Mesendoderm (in vitro differentiated cells): ENCODE measurements at regions not wholly inside any gene's neighbourhood (a gene's known extent, or its start where the extent isn't known, plus 50 kb on each side); places are given as distances from the start of the nearest gene placed in this dataset.
A peak's percentile ranks its signal among the peaks of the same experiment; 100 is the strongest.

Experiments used
- DNase-seq: peaks from one replicate; pipeline ENCODE4 v3.0.0; 2013
- H2AK5ac ChIP-seq: 2 replicates; pipeline ENCODE4 v1.6.1; 2013; ENCODE audit warnings: low read length, inconsistent platforms
- H2BK120ac ChIP-seq: 2 replicates; pipeline ENCODE4 v1.6.1; 2013; ENCODE audit warnings: low read depth, mild to moderate bottlenecking, low read length, moderate library complexity, mixed read lengths
- H2BK15ac ChIP-seq: replicated peaks from 2 replicates; pipeline ENCODE4 v1.6.1; 2013; ENCODE audit warnings: low read depth, mild to moderate bottlenecking, moderate library complexity
- H2BK5ac ChIP-seq: 2 replicates; pipeline ENCODE4 v1.6.1; 2013; ENCODE audit warnings: low read length, inconsistent platforms
- H3K18ac ChIP-seq: 2 replicates; pipeline ENCODE4 v1.6.1; 2013; ENCODE audit warnings: mild to moderate bottlenecking, low read length, mixed read lengths
- H3K23ac ChIP-seq: one replicate; pipeline ENCODE4 v1.6.1; 2013; ENCODE audit warnings: low read length
- H3K27ac ChIP-seq: 2 replicates; pipeline ENCODE4 v1.5.1; 2013; ENCODE audit warnings: low read depth, mild to moderate bottlenecking, inconsistent platforms, low read length, moderate library complexity
- H3K27me3 ChIP-seq: 2 replicates; pipeline ENCODE4 v1.6.1; 2013; ENCODE audit warnings: low read length, control low read depth, mild to moderate bottlenecking, inconsistent platforms; ENCODE audit not compliant: insufficient read depth, poor library complexity
- H3K36me3 ChIP-seq: 2 replicates; pipeline ENCODE4 v1.6.1; 2013; ENCODE audit warnings: low read length, inconsistent platforms; ENCODE audit not compliant: control insufficient read depth, insufficient read depth
- H3K4ac ChIP-seq: one replicate; pipeline ENCODE4 v1.6.1; 2013; ENCODE audit warnings: low read depth, mild to moderate bottlenecking, low read length, moderate library complexity
- H3K4me1 ChIP-seq: 2 replicates; pipeline ENCODE4 v1.6.1; 2013; ENCODE audit warnings: low read depth, low read length, inconsistent platforms; ENCODE audit not compliant: control insufficient read depth
- H3K4me2 ChIP-seq: 2 replicates; pipeline ENCODE4 v1.6.1; 2013; ENCODE audit warnings: low read length
- H3K4me3 ChIP-seq: 2 replicates; pipeline ENCODE4 v1.5.1; 2013; ENCODE audit warnings: mild to moderate bottlenecking, low read length
- H3K56ac ChIP-seq: one replicate; pipeline ENCODE4 v1.6.1; 2013; ENCODE audit warnings: low read length
- H3K79me1 ChIP-seq: 2 replicates; pipeline ENCODE4 v1.6.1; 2013; ENCODE audit warnings: low read length, inconsistent platforms
- H3K79me2 ChIP-seq: 2 replicates; pipeline ENCODE4 v1.6.1; 2013; ENCODE audit warnings: mild to moderate bottlenecking, low read length; ENCODE audit not compliant: control insufficient read depth, insufficient read depth
- H3K9ac ChIP-seq: 2 replicates; pipeline ENCODE4 v1.6.1; 2013; ENCODE audit warnings: low read length, inconsistent platforms
- H4K5ac ChIP-seq: one replicate; pipeline ENCODE4 v1.6.1; 2013; ENCODE audit warnings: low read length
- H4K8ac ChIP-seq: one replicate; pipeline ENCODE4 v1.6.1; 2013; ENCODE audit warnings: low read depth, mild to moderate bottlenecking, control low read depth, low read length, moderate library complexity
- WGBS: extraction: QIAGEN DNeasy Blood & Tissue Kit; methylation state at CpG from one replicate; pipeline ENCODE4 v1.1.7; 2013; ENCODE audit warnings: low lambda C conversion rate, missing lambda C conversion rate; ENCODE audit not compliant: insufficient coverage; ENCODE audit errors: extremely low coverage; 5-methylcytosine and 5-hydroxymethylcytosine counted together

DNA sequence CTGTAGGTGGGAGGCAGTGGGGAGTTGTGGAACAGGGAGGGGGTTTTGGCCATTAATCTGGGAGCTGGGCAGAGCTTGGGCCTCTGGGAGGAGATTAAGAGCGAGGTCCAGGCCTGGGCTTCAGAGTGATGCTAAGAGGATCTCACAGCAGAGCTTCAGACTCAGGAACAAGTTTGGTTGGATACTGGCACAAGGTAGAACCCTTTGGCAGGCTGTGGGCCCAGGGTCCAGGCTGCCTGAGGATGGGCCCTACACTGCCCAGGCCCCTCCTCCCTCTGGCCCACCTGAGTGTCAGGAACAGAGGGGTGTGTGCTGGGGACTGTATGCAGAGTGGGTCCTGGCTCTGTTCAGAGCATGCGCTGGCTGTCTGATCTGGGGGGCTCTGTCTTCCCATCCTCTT lies 334.9 kb downstream of the CYP26B1 start:
- WGBS: no CpG with 5 or more reads among the region's 2 CpGs
- DNase-seq: no peak

DNA sequence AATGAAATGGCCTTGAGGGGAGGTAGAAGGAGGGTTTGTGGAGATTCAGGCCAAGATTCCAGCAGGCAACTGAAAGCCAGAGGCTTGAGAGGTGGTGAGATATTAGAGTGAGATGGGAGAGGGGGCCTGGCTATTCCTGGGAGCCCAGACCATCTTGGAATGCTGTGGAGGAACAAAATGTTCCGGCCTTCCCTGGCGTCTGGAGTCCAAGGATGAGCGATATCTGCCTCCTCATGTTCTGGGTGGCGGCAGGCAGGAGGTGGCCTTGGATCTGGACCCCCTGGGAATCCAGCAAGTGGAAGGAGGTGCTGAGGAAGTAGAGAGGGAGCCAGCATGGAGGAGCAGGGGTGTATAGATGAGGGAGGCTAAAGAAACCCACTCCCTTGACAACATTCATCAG lies 335.9 kb downstream of the CYP26B1 start:
- no peak overlapping the region for H4K5ac ChIP-seq
- no peak overlapping the region for H2AK5ac ChIP-seq
- H3K4me2 ChIP-seq: no peak overlapping the region
- WGBS: no CpG with 5 or more reads among the region's 4 CpGs
- no peak overlapping the region for H3K18ac ChIP-seq
- DNase-seq: no peak
- no peak overlapping the region for H2BK120ac ChIP-seq
- H3K27ac ChIP-seq: no peak overlapping the region
- no peak overlapping the region for H2BK15ac ChIP-seq
- no peak overlapping the region for H2BK5ac ChIP-seq
- no peak overlapping the region for H3K23ac ChIP-seq
- H3K9ac ChIP-seq: no peak overlapping the region
- H3K79me1 ChIP-seq: no peaks in the 10 kb centered on the region
- no peaks in the 10 kb centered on the region for H3K36me3 ChIP-seq
- H3K4ac ChIP-seq: no peak overlapping the region
- H3K79me2 ChIP-seq: no peaks in the 10 kb centered on the region
- H3K4me3 ChIP-seq: no peak overlapping the region
- no peak overlapping the region for H3K56ac ChIP-seq
- no peak overlapping the region for H4K8ac ChIP-seq
- no peaks in the 10 kb centered on the region for H3K4me1 ChIP-seq
- H3K27me3 ChIP-seq: no peaks in the 10 kb centered on the region

More for the DNA sequence above, 334.9 kb downstream of the CYP26B1 start:
- H3K56ac ChIP-seq: no peak overlapping the region
- no peak overlapping the region for H2AK5ac ChIP-seq
- no peaks in the 10 kb centered on the region for H3K27me3 ChIP-seq
- H3K36me3 ChIP-seq: no peaks in the 10 kb centered on the region
- H4K8ac ChIP-seq: no peak overlapping the region
- H2BK15ac ChIP-seq: no peak overlapping the region
- no peak overlapping the region for H4K5ac ChIP-seq
- H2BK5ac ChIP-seq: no peak overlapping the region
- H3K18ac ChIP-seq: no peak overlapping the region
- H2BK120ac ChIP-seq: no peak overlapping the region
- H3K9ac ChIP-seq: no peak overlapping the region
- H3K27ac ChIP-seq: no peak overlapping the region
- no peak overlapping the region for H3K4me3 ChIP-seq
- no peaks in the 10 kb centered on the region for H3K4me1 ChIP-seq
- no peaks in the 10 kb centered on the region for H3K79me2 ChIP-seq
- H3K79me1 ChIP-seq: no peaks in the 10 kb centered on the region
- H3K4ac ChIP-seq: no peak overlapping the region
- no peak overlapping the region for H3K23ac ChIP-seq
- no peak overlapping the region for H3K4me2 ChIP-seq

DNA sequence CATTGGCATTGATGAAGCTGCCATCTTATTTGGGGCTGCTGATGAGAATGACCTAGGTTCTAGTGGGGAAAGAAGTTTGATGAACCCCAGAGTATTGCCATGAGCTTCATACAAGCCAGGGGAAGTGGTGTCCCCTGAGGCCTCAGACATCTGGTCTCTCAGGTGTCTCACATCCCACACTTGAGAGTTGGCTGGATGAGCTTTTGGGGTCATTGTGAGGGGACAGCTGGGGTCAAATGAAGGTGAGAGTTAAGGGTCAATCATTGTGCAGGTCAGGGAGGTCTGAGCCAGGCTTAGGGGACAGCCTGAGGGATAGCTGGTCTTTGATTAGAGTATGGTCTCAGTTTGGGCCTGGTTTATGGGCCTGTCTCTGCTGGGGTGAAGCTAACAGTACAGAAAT lies 336.5 kb downstream of the CYP26B1 start:
- Histone ChIP-seq H3K36me3 (no peaks in the 10 kb centered on the region), H3K4me3 (no peak overlapping the region), H4K8ac (no peak overlapping the region), H3K27me3 (no peaks in the 10 kb centered on the region), H3K4me2 (no peak overlapping the region), H2BK5ac (no peak overlapping the region), H3K79me2 (no peaks in the 10 kb centered on the region), H4K5ac (no peak overlapping the region), H3K56ac (no peak overlapping the region), H2AK5ac (no peak overlapping the region), H3K4me1 (no peaks in the 10 kb centered on the region), H3K23ac (no peak overlapping the region), H3K18ac (no peak overlapping the region), H2BK15ac (no peak overlapping the region), H3K27ac (no peak overlapping the region), H2BK120ac (no peak overlapping the region), H3K79me1 (no peaks in the 10 kb centered on the region), H3K4ac (no peak overlapping the region), H3K9ac (no peak overlapping the region)
- DNase-seq: no peak

DNA sequence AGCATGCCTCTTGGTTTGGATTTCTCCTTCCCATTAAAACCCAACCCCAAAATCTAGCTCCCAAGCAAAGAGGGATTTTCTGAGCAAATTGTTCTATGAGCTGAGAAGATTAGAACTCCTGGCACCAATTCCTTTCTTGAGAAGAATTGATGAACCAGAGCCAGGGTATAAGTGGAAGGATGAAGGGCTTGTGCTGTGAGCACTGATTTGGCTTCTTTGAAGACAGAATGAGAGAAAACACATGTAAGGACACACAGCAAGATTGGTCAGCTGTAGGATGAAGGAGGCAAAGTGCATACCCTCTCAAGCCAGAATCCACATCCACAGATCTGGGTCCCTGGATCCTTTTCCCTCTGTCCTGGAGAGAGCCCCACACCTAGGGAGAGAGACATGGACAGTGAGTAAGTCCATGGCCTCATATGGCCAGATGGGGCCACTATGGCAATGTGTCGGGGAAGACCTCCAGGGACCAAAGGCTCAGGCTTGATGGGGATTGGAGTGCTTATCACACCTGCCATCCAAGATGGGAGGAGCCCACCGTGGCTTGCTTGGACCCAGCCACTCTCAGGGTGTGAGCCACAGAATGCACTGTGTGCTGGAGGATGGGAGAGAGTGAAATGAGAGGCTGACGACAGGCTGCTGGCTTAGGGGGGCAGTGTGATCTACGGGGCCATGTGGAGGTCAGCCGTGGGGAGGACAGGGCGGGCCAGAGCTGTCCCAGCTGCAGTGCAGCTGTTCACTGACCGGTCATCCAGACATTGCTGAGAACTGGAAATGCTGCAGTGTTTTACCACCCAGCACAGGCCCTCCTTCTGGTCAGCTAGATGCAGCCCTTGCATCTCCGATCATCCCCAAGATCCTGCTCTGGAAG lies 339.8 kb downstream of the CYP26B1 start:
- Histone ChIP-seq H4K8ac (no peak overlapping the region), H3K18ac (no peak overlapping the region), H2BK120ac (no peak overlapping the region), H3K27me3 (no peaks in the 10 kb centered on the region), H3K27ac (no peak overlapping the region), H3K4me3 (no peak overlapping the region), H3K79me1 (no peaks in the 10 kb centered on the region), H3K36me3 (no peaks in the 10 kb centered on the region), H4K5ac (no peak overlapping the region), H2AK5ac (no peak overlapping the region), H3K56ac (no peak overlapping the region), H2BK15ac (no peak overlapping the region), H3K79me2 (no peaks in the 10 kb centered on the region), H3K23ac (no peak overlapping the region), H3K4me1 (no peaks in the 10 kb centered on the region), H3K4ac (no peak overlapping the region), H2BK5ac (no peak overlapping the region), H3K9ac (no peak overlapping the region), H3K4me2 (no peak overlapping the region)
- no peak for DNase-seq
- WGBS: no CpG with 5 or more reads among the region's 8 CpGs

DNA sequence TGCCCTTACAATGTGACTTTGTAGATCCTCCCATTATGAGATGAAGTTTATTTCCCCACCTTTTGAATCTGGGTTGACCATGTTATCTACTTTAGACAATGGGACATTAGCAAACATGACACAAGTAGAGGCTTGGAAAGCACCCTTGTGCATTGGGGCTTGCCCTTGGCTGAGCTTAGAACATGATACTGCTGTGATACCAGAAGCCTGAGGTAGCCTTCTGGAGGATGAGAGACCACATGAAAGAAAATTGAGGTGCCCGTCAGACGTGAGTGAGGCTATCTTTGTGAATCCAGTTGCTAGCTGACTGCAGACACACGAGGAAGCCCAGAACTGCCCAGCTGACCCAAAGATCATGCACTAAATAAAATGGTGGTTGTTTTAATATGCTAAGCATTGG lies 341.2 kb downstream of the CYP26B1 start:
- H2BK5ac ChIP-seq: no peak overlapping the region
- DNase-seq: no peak
- H3K56ac ChIP-seq: no peak overlapping the region

DNA sequence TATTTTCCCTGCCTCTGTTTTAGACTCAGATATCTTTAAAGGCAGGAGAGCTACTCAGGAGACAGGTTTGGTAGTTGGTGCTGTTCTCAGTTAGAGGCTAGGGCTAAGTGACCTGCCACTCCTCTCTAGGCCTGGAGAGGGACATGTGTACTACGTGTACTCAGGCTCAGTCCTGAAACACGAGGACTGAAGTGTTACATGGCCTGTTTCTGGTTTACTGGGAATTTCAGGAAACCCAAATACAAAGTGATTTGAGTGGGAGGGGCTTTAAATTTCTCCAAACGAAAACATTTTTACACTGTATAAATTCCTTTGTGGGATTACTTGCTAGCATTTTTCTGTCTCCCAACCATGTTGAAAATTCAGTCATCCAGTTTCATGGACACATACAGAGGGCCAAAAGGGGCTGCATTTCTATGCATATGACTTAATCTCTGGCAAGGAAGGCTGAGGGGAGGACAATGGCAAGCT lies 343.3 kb downstream of the CYP26B1 start:
- WGBS: no CpG with 5 or more reads among the region's 3 CpGs
- no peak overlapping the region for H3K9ac ChIP-seq
- H3K4me3 ChIP-seq: no peak overlapping the region
- H3K79me2 ChIP-seq: no peaks in the 10 kb centered on the region
- H3K79me1 ChIP-seq: no peaks in the 10 kb centered on the region
- H3K27ac ChIP-seq: no peak overlapping the region
- no peak overlapping the region for H3K18ac ChIP-seq
- H3K36me3 ChIP-seq: no peaks in the 10 kb centered on the region
- no peak overlapping the region for H2BK15ac ChIP-seq
- no peak overlapping the region for H3K4ac ChIP-seq
- H3K27me3 ChIP-seq: no peaks in the 10 kb centered on the region
- no peak overlapping the region for H2BK5ac ChIP-seq
- no peak overlapping the region for H3K23ac ChIP-seq
- H2AK5ac ChIP-seq: no peak overlapping the region
- H3K56ac ChIP-seq: no peak overlapping the region
- no peak overlapping the region for H4K8ac ChIP-seq
- peak; percentile 16 for DNase-seq
- no peaks in the 10 kb centered on the region for H3K4me1 ChIP-seq
- H4K5ac ChIP-seq: no peak overlapping the region
- H3K4me2 ChIP-seq: no peak overlapping the region
- no peak overlapping the region for H2BK120ac ChIP-seq

More for the DNA sequence above, 341.2 kb downstream of the CYP26B1 start:
- H4K5ac ChIP-seq: no peak overlapping the region
- H3K4me1 ChIP-seq: no peaks in the 10 kb centered on the region
- no peaks in the 10 kb centered on the region for H3K36me3 ChIP-seq
- H3K27me3 ChIP-seq: no peaks in the 10 kb centered on the region
- H4K8ac ChIP-seq: no peak overlapping the region
- no CpG with 5 or more reads among the region's 3 CpGs for WGBS
- H3K4ac ChIP-seq: no peak overlapping the region
- H2AK5ac ChIP-seq: no peak overlapping the region
- H3K79me1 ChIP-seq: no peaks in the 10 kb centered on the region
- no peak overlapping the region for H2BK120ac ChIP-seq
- no peak overlapping the region for H3K23ac ChIP-seq
- no peak overlapping the region for H3K4me2 ChIP-seq
- no peak overlapping the region for H3K18ac ChIP-seq
- no peak overlapping the region for H3K27ac ChIP-seq
- H2BK15ac ChIP-seq: no peak overlapping the region
- no peak overlapping the region for H3K4me3 ChIP-seq
- no peaks in the 10 kb centered on the region for H3K79me2 ChIP-seq
- H3K9ac ChIP-seq: no peak overlapping the region
